ENCODE measurements at regions not wholly inside any gene's neighbourhood (a gene's known extent, or its start where the extent isn't known, plus 50 kb on each side); places are given as distances from the start of the nearest gene placed in this dataset.

DNA sequence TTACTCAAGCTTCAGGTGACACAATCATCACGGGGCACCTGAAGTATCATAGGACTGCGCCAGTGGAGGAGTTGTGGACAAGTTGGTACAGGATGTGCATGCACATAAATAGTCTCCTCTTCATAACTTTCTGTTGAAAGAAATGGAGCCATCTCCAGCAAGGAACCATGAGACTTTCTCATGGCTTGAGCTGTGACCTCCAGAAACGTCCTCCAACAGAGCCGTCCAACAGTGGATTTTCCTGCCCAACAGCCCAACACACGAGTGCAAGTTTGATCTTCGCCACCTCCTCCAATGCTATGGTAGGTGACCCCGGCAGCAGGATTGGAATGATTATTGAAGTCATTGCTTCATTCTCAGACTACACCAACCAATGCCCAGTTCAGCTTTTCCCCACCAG is 105.1 kb upstream of the ZNF507 start:
- TF ChIP-seq, protein P1, sequence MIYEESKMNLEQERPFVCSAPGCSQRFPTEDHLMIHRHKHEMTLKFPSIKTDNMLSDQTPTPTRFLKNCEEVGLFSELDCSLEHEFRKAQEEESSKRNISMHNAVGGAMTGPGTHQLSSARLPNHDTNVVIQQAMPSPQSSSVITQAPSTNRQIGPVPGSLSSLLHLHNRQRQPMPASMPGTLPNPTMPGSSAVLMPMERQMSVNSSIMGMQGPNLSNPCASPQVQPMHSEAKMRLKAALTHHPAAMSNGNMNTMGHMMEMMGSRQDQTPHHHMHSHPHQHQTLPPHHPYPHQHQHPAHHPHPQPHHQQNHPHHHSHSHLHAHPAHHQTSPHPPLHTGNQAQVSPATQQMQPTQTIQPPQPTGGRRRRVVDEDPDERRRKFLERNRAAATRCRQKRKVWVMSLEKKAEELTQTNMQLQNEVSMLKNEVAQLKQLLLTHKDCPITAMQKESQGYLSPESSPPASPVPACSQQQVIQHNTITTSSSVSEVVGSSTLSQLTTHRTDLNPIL (CRISPR knock-in tag; IDR thresholded peaks at IDR 0.05; ENCODE audit: low read depth): no peak
- TF ChIP-seq PPARA (CRISPR knock-in tag; IDR thresholded peaks at IDR 0.05; ENCODE audit: borderline replicate concordance) (no peak), RARB (CRISPR knock-in tag; IDR thresholded peaks at IDR 0.05) (no peak), TCF4 (CRISPR knock-in tag; IDR thresholded peaks at IDR 0.05; ENCODE audit: borderline replicate concordance) (no peak), CSDC2 (CRISPR knock-in tag; IDR thresholded peaks at IDR 0.05) (no peak), ZNF70 (CRISPR knock-in tag; IDR thresholded peaks at IDR 0.05) (no peak), ZNF8 (CRISPR knock-in tag; IDR thresholded peaks at IDR 0.05) (no peak), BACH2 (CRISPR knock-in tag; IDR thresholded peaks at IDR 0.05; ENCODE audit: borderline replicate concordance) (no peak), ZFP30 (CRISPR knock-in tag; IDR thresholded peaks at IDR 0.05) (no peak), SNAI2 (CRISPR knock-in tag; IDR thresholded peaks at IDR 0.05) (no peak), TOX (CRISPR knock-in tag; IDR thresholded peaks at IDR 0.05; ENCODE audit: borderline replicate concordance) (no peak)
- TF ChIP-seq, protein P2, sequence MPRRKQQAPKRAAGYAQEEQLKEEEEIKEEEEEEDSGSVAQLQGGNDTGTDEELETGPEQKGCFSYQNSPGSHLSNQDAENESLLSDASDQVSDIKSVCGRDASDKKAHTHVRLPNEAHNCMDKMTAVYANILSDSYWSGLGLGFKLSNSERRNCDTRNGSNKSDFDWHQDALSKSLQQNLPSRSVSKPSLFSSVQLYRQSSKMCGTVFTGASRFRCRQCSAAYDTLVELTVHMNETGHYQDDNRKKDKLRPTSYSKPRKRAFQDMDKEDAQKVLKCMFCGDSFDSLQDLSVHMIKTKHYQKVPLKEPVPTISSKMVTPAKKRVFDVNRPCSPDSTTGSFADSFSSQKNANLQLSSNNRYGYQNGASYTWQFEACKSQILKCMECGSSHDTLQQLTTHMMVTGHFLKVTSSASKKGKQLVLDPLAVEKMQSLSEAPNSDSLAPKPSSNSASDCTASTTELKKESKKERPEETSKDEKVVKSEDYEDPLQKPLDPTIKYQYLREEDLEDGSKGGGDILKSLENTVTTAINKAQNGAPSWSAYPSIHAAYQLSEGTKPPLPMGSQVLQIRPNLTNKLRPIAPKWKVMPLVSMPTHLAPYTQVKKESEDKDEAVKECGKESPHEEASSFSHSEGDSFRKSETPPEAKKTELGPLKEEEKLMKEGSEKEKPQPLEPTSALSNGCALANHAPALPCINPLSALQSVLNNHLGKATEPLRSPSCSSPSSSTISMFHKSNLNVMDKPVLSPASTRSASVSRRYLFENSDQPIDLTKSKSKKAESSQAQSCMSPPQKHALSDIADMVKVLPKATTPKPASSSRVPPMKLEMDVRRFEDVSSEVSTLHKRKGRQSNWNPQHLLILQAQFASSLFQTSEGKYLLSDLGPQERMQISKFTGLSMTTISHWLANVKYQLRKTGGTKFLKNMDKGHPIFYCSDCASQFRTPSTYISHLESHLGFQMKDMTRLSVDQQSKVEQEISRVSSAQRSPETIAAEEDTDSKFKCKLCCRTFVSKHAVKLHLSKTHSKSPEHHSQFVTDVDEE (CRISPR knock-in tag; IDR thresholded peaks at IDR 0.05): no peak
- TF ChIP-seq, protein P3, sequence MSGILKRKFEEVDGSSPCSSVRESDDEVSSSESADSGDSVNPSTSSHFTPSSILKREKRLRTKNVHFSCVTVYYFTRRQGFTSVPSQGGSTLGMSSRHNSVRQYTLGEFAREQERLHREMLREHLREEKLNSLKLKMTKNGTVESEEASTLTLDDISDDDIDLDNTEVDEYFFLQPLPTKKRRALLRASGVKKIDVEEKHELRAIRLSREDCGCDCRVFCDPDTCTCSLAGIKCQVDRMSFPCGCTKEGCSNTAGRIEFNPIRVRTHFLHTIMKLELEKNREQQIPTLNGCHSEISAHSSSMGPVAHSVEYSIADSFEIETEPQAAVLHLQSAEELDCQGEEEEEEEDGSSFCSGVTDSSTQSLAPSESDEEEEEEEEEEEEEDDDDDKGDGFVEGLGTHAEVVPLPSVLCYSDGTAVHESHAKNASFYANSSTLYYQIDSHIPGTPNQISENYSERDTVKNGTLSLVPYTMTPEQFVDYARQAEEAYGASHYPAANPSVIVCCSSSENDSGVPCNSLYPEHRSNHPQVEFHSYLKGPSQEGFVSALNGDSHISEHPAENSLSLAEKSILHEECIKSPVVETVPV (CRISPR knock-in tag; IDR thresholded peaks at IDR 0.05): no peak
- TF ChIP-seq, protein P4, sequence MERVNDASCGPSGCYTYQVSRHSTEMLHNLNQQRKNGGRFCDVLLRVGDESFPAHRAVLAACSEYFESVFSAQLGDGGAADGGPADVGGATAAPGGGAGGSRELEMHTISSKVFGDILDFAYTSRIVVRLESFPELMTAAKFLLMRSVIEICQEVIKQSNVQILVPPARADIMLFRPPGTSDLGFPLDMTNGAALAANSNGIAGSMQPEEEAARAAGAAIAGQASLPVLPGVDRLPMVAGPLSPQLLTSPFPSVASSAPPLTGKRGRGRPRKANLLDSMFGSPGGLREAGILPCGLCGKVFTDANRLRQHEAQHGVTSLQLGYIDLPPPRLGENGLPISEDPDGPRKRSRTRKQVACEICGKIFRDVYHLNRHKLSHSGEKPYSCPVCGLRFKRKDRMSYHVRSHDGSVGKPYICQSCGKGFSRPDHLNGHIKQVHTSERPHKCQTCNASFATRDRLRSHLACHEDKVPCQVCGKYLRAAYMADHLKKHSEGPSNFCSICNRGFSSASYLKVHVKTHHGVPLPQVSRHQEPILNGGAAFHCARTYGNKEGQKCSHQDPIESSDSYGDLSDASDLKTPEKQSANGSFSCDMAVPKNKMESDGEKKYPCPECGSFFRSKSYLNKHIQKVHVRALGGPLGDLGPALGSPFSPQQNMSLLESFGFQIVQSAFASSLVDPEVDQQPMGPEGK (CRISPR knock-in tag; IDR thresholded peaks at IDR 0.05; ENCODE audit: borderline replicate concordance): no peak
